ENCODE measurements at regions not wholly inside any gene's neighbourhood (a gene's known extent, or its start where the extent isn't known, plus 50 kb on each side); places are given as distances from the start of the nearest gene placed in this dataset.

- H3K27me3 ChIP-seq: no peaks in the 10 kb centered on the region
- WGBS, 5 donors: 59 to 72% (median 62%) methylated on average over 4 of the region's 4 CpGs
- peak overlapping the region in 4 of 5 donors; percentile 92 to 95 (median 93) for H3K27ac ChIP-seq
- peak in 1 of 2 donors; percentile 19 for DNase-seq
- H3K9me3 ChIP-seq: no peaks in the 10 kb centered on the region
- H3K4me1 ChIP-seq: peaks cover 0 to 15% (median 11%) of the 10 kb centered on the region in 4 donors
- no peaks in the 10 kb centered on the region for H3K36me3 ChIP-seq
- intact Hi-C loops (cut with DNase I; ENCODE audit: low total_unique reads): no loop called here
- TF ChIP-seq EP300 (IDR thresholded peaks at IDR 0.05) (no peak), POLR2A (IDR thresholded peaks at IDR 0.05) (no peak), POLR2AphosphoS5 (IDR thresholded peaks at IDR 0.05) (no peak), CTCF (IDR thresholded peaks at IDR 0.05) (no peak)
- H3K4me3 ChIP-seq: no peak overlapping the region
These were observed 220.3 kb upstream of the ATP10A start for GRCh38 chr15:26083457-26083856.

GRCh38 chr15:26082221-26083109 is 219.3 kb upstream of the ATP10A start:
- peak; percentile 88 to 99 (median 94) for TF ChIP-seq POLR2AphosphoS5 (IDR thresholded peaks at IDR 0.05)
- peak in 1 of 7 experiments; percentile 9 for TF ChIP-seq CTCF (IDR thresholded peaks at IDR 0.05)
- TF ChIP-seq POLR2A (IDR thresholded peaks at IDR 0.05): peak in 1 of 4 donors; percentile 77
- TF ChIP-seq EP300 (IDR thresholded peaks at IDR 0.05): no peak
- intact Hi-C loops (cut with DNase I; ENCODE audit: low total_unique reads): no loop called here
- Histone ChIP-seq H3K4me3 (peak overlapping the region; percentile 68 to 83 (median 76)), H3K36me3 (no peaks in the 10 kb centered on the region), H3K27me3 (no peaks in the 10 kb centered on the region), H3K9me3 (no peaks in the 10 kb centered on the region), H3K27ac (peak overlapping the region; percentile 90 to 95 (median 92)), H3K4me1 (peaks cover 0 to 15% (median 11%) of the 10 kb centered on the region in 4 donors)
- 0 to 1% (median 1%) methylated on average over 38 to 48 of the region's 48 CpGs for WGBS, 5 donors
- peak; percentile 96 to 99 for DNase-seq

GRCh38 chr15:26081758-26082220 is 218.7 kb upstream of the ATP10A start:
- DNase-seq: no peak
- peak overlapping the region in 3 of 4 donors; percentile 74 to 83 (median 79) for H3K4me3 ChIP-seq
- peaks cover 0 to 15% (median 11%) of the 10 kb centered on the region in 4 donors for H3K4me1 ChIP-seq
- WGBS, 5 donors: 16 to 25% (median 20%) methylated on average over 10 of the region's 10 CpGs
- TF ChIP-seq POLR2AphosphoS5 (IDR thresholded peaks at IDR 0.05): no peak
- TF ChIP-seq EP300 (IDR thresholded peaks at IDR 0.05): no peak
- TF ChIP-seq CTCF (IDR thresholded peaks at IDR 0.05): no peak
- no peak for TF ChIP-seq POLR2A (IDR thresholded peaks at IDR 0.05)
- H3K36me3 ChIP-seq: no peaks in the 10 kb centered on the region
- H3K9me3 ChIP-seq: no peaks in the 10 kb centered on the region
- H3K27me3 ChIP-seq: no peaks in the 10 kb centered on the region
- H3K27ac ChIP-seq: peak overlapping the region in 4 of 5 donors; percentile 27 to 95 (median 93)
- intact Hi-C loops (cut with DNase I; ENCODE audit: low total_unique reads): no loop called here

GRCh38 chr15:26075770-26076169 is 212.6 kb upstream of the ATP10A start:
- DNase-seq: no peak
- intact Hi-C loops (cut with DNase I; ENCODE audit: low total_unique reads): no loop called here
- H3K9me3 ChIP-seq: peaks cover 0 to 8% (median 0%) of the 10 kb centered on the region in 4 donors
- TF ChIP-seq POLR2AphosphoS5 (IDR thresholded peaks at IDR 0.05): no peak
- no peak for TF ChIP-seq EP300 (IDR thresholded peaks at IDR 0.05)
- no peak for TF ChIP-seq CTCF (IDR thresholded peaks at IDR 0.05)
- no peak for TF ChIP-seq POLR2A (IDR thresholded peaks at IDR 0.05)
- no peaks in the 10 kb centered on the region for H3K36me3 ChIP-seq
- no peak overlapping the region for H3K4me3 ChIP-seq
- 73 to 81% (median 75%) methylated on average over 4 of the region's 4 CpGs for WGBS, 5 donors
- no peaks in the 10 kb centered on the region for H3K4me1 ChIP-seq
- H3K27ac ChIP-seq: no peak overlapping the region
- peaks cover 0 to 13% (median 0%) of the 10 kb centered on the region in 3 donors for H3K27me3 ChIP-seq
